ENCODE measurements at regions not wholly inside any gene's neighbourhood (a gene's known extent, or its start where the extent isn't known, plus 50 kb on each side); places are given as distances from the start of the nearest gene placed in this dataset.
A peak's percentile ranks its signal among the peaks of the same experiment; 100 is the strongest.
"Not testable (repeated sequence)": the region's sequence is repeated elsewhere in the genome, so short reads cannot be mapped to it uniquely, and the experiment has no call there.

GRCh38 chr10:45544191-45544590 lies 128.4 kb downstream of the ZFAND4 start:
- no peak for ATAC-seq
- Mint-ChIP-seq H3K9me3 (peaks cover 2% of the 10 kb centered on the region), H3K27ac (no peak overlapping the region), H3K36me3 (no peaks in the 10 kb centered on the region), H3K4me1 (ENCODE audit: low read depth in 2 of 2) (peaks cover 17 to 27% of the 10 kb centered on the region in 2 donors), H3K27me3 (no peaks in the 10 kb centered on the region), H3K4me3 (no peak overlapping the region)
- no peak for DNase-seq (ENCODE audit: low spot score)

- H3K9me3 Mint-ChIP-seq; H3K27ac Mint-ChIP-seq; H3K36me3 Mint-ChIP-seq; ATAC-seq; DNase-seq (ENCODE audit: low spot score); H3K4me3 Mint-ChIP-seq; H3K27me3 Mint-ChIP-seq: not testable (repeated sequence)
- H3K4me1 Mint-ChIP-seq (ENCODE audit: low read depth in 2 of 2), result peaks cover 23 to 36% of the 10 kb centered on the region in 2 donors
Measured at GRCh38 chr10:45541032-45541431, 131.5 kb downstream of the ZFAND4 start.

- not testable (repeated sequence) for H3K9me3 Mint-ChIP-seq; H3K36me3 Mint-ChIP-seq; DNase-seq (ENCODE audit: low spot score); ATAC-seq; H3K4me3 Mint-ChIP-seq; H3K27ac Mint-ChIP-seq; H3K27me3 Mint-ChIP-seq
- peaks cover 27 to 37% of the 10 kb centered on the region in 2 donors for H3K4me1 Mint-ChIP-seq (ENCODE audit: low read depth in 2 of 2)
Measured at GRCh38 chr10:45540589-45540988, 132.0 kb downstream of the ZFAND4 start.

- peaks cover 22 to 39% of the 10 kb centered on the region in 2 donors for H3K4me1 Mint-ChIP-seq (ENCODE audit: low read depth in 2 of 2)
- H3K27me3 Mint-ChIP-seq; H3K36me3 Mint-ChIP-seq; H3K4me3 Mint-ChIP-seq; DNase-seq (ENCODE audit: low spot score); H3K27ac Mint-ChIP-seq; ATAC-seq; H3K9me3 Mint-ChIP-seq: not testable (repeated sequence)
Measured at GRCh38 chr10:45539569-45539968, 133.0 kb downstream of the ZFAND4 start.

- no peak overlapping the region for H3K4me3 Mint-ChIP-seq
- peaks cover 5% of the 10 kb centered on the region for H3K9me3 Mint-ChIP-seq
- H3K36me3 Mint-ChIP-seq, result peaks cover 10% of the 10 kb centered on the region
- DNase-seq (ENCODE audit: low spot score) (no peak), ATAC-seq (no peak)
- peak overlapping the region in 1 of 2 donors; percentile 1 for H3K27ac Mint-ChIP-seq
- peaks cover 24 to 38% of the 10 kb centered on the region in 2 donors for H3K4me1 Mint-ChIP-seq (ENCODE audit: low read depth in 2 of 2)
- no peaks in the 10 kb centered on the region for H3K27me3 Mint-ChIP-seq
Measured at GRCh38 chr10:45534572-45534971, 138.0 kb downstream of the ZFAND4 start.

- no peak for DNase-seq (ENCODE audit: low spot score)
- Mint-ChIP-seq H3K4me1 (ENCODE audit: low read depth in 2 of 2) (peaks cover 29 to 36% of the 10 kb centered on the region in 2 donors), H3K36me3 (peaks cover 24% of the 10 kb centered on the region), H3K4me3 (no peak overlapping the region), H3K27ac (peak overlapping the region in 1 of 2 donors; percentile 60), H3K9me3 (no peaks in the 10 kb centered on the region), H3K27me3 (no peaks in the 10 kb centered on the region)
- no peak for ATAC-seq
Measured at GRCh38 chr10:45532480-45532879, 140.1 kb downstream of the ZFAND4 start.

- no peaks in the 10 kb centered on the region for H3K27me3 Mint-ChIP-seq
- H3K4me3 Mint-ChIP-seq, result no peak overlapping the region
- H3K9me3 Mint-ChIP-seq, result no peaks in the 10 kb centered on the region
- ATAC-seq, result no peak
- no peak overlapping the region for H3K27ac Mint-ChIP-seq
- peaks cover 39 to 43% of the 10 kb centered on the region in 2 donors for H3K4me1 Mint-ChIP-seq (ENCODE audit: low read depth in 2 of 2)
- H3K36me3 Mint-ChIP-seq, result peaks cover 19% of the 10 kb centered on the region
- no peak for DNase-seq (ENCODE audit: low spot score)
Measured at GRCh38 chr10:45526309-45526905, 146.2 kb downstream of the ZFAND4 start.

- Mint-ChIP-seq H3K4me3 (no peak overlapping the region), H3K36me3 (no peaks in the 10 kb centered on the region), H3K27me3 (no peaks in the 10 kb centered on the region), H3K4me1 (ENCODE audit: low read depth in 2 of 2) (peaks cover 34% of the 10 kb centered on the region in 2 donors), H3K27ac (no peak overlapping the region), H3K9me3 (no peaks in the 10 kb centered on the region)
- DNase-seq (ENCODE audit: low spot score), result no peak
- ATAC-seq, result no peak
Measured at GRCh38 chr10:45520476-45520875, 146.5 kb downstream of the ALOX5 start.

GRCh38 chr10:45518741-45519140 lies 144.7 kb downstream of the ALOX5 start:
- DNase-seq (ENCODE audit: low spot score) (no peak), ATAC-seq (peak in 1 of 2 donors; percentile 63)
- H3K4me3 Mint-ChIP-seq, result no peak overlapping the region
- peaks cover 35 to 40% of the 10 kb centered on the region in 2 donors for H3K4me1 Mint-ChIP-seq (ENCODE audit: low read depth in 2 of 2)
- no peaks in the 10 kb centered on the region for H3K9me3 Mint-ChIP-seq
- H3K27me3 Mint-ChIP-seq, result no peaks in the 10 kb centered on the region
- H3K36me3 Mint-ChIP-seq, result no peaks in the 10 kb centered on the region
- H3K27ac Mint-ChIP-seq, result peak overlapping the region in 1 of 2 donors; percentile 58

- H3K9me3 Mint-ChIP-seq, result no peaks in the 10 kb centered on the region
- ATAC-seq (no peak), DNase-seq (ENCODE audit: low spot score) (no peak)
- peak overlapping the region in 1 of 2 donors; percentile 13 for H3K27ac Mint-ChIP-seq
- H3K4me1 Mint-ChIP-seq (ENCODE audit: low read depth in 2 of 2), result peaks cover 35 to 40% of the 10 kb centered on the region in 2 donors
- H3K27me3 Mint-ChIP-seq, result no peaks in the 10 kb centered on the region
- H3K4me3 Mint-ChIP-seq, result no peak overlapping the region
- no peaks in the 10 kb centered on the region for H3K36me3 Mint-ChIP-seq
Measured at GRCh38 chr10:45515630-45516029, 141.6 kb downstream of the ALOX5 start.

GRCh38 chr10:45514291-45515270 lies 140.6 kb downstream of the ALOX5 start:
- DNase-seq (ENCODE audit: low spot score) (no peak), ATAC-seq (no peak)
- Mint-ChIP-seq H3K4me1 (ENCODE audit: low read depth in 2 of 2) (peaks cover 31 to 37% of the 10 kb centered on the region in 2 donors), H3K36me3 (no peaks in the 10 kb centered on the region), H3K27ac (no peak overlapping the region), H3K9me3 (no peaks in the 10 kb centered on the region), H3K4me3 (no peak overlapping the region), H3K27me3 (no peaks in the 10 kb centered on the region)

GRCh38 chr10:45513551-45513950 lies 139.5 kb downstream of the ALOX5 start:
- no peaks in the 10 kb centered on the region for H3K36me3 Mint-ChIP-seq
- DNase-seq (ENCODE audit: low spot score) (no peak), ATAC-seq (no peak)
- H3K4me1 Mint-ChIP-seq (ENCODE audit: low read depth in 2 of 2), result peaks cover 21 to 31% of the 10 kb centered on the region in 2 donors
- H3K27ac Mint-ChIP-seq, result no peak overlapping the region
- no peaks in the 10 kb centered on the region for H3K27me3 Mint-ChIP-seq
- H3K9me3 Mint-ChIP-seq, result no peaks in the 10 kb centered on the region
- no peak overlapping the region for H3K4me3 Mint-ChIP-seq

- not testable (repeated sequence) for H3K27ac Mint-ChIP-seq; H3K36me3 Mint-ChIP-seq; H3K27me3 Mint-ChIP-seq; H3K9me3 Mint-ChIP-seq; H3K4me3 Mint-ChIP-seq; DNase-seq (ENCODE audit: low spot score); ATAC-seq
- peaks cover 13 to 26% of the 10 kb centered on the region in 2 donors for H3K4me1 Mint-ChIP-seq (ENCODE audit: low read depth in 2 of 2)
Measured at GRCh38 chr10:45511926-45512325, 137.9 kb downstream of the ALOX5 start.

- no peak for DNase-seq (ENCODE audit: low spot score)
- ATAC-seq, result no peak
- H3K27me3 Mint-ChIP-seq, result no peaks in the 10 kb centered on the region
- no peak overlapping the region for H3K4me3 Mint-ChIP-seq
- no peaks in the 10 kb centered on the region for H3K36me3 Mint-ChIP-seq
- no peak overlapping the region for H3K27ac Mint-ChIP-seq
- H3K4me1 Mint-ChIP-seq (ENCODE audit: low read depth in 2 of 2), result peaks cover 0 to 18% of the 10 kb centered on the region in 2 donors
- no peaks in the 10 kb centered on the region for H3K9me3 Mint-ChIP-seq
Measured at GRCh38 chr10:45509491-45509890, 135.5 kb downstream of the ALOX5 start.
